Activated T-helper 2 cell treated with anti-CD3 and anti-CD28 coated beads, Interferon-gamma antibody, Interleukin-2, Interleukin-4, amounts not matched to agents 10 μg/mL and 5 μg/mL and 100 μg/mL, durations not matched to agents 14 hours and 24 hours and 36 hours (primary cell): ENCODE measurements at regions not wholly inside any gene's neighbourhood (a gene's known extent, or its start where the extent isn't known, plus 50 kb on each side); places are given as distances from the start of the nearest gene placed in this dataset.

ENCODE experiments used
- DNase-seq: peaks from one replicate; pipeline ENCODE4 v3.0.0; 2021; ENCODE audit warnings: low spot score
- H3K27ac Mint-ChIP-seq: one replicate; pipeline ENCODE4 v1.8.0; 2021; ENCODE audit warnings: mixed read lengths
- H3K27me3 Mint-ChIP-seq: one replicate; pipeline ENCODE4 v1.8.0; 2021; ENCODE audit warnings: low read depth, mixed read lengths
- H3K36me3 Mint-ChIP-seq: one replicate; pipeline ENCODE4 v1.8.0; 2021; ENCODE audit warnings: low read depth, mixed read lengths
- H3K4me1 Mint-ChIP-seq: one replicate; pipeline ENCODE4 v1.8.0; 2021; ENCODE audit warnings: low read depth, mixed read lengths
- H3K4me3 Mint-ChIP-seq: one replicate; pipeline ENCODE4 v1.8.0; 2021; ENCODE audit warnings: low read depth, mild to moderate bottlenecking, moderate library complexity, mixed read lengths
- H3K9me3 Mint-ChIP-seq: one replicate; pipeline ENCODE4 v1.8.0; 2021; ENCODE audit warnings: mixed read lengths
- intact Hi-C: fragments of 100-400 bp; cut with micrococcal nuclease; formaldehyde crosslinking; loops from one replicate; pipeline ENCODE4 v1.15.1; 2023

- no peak overlapping the region for H3K27ac Mint-ChIP-seq
- intact Hi-C loops = no loop called here
- H3K36me3 Mint-ChIP-seq = no peaks in the 10 kb centered on the region
- H3K4me1 Mint-ChIP-seq = no peaks in the 10 kb centered on the region
- peaks cover 10% of the 10 kb centered on the region for H3K9me3 Mint-ChIP-seq
- H3K27me3 Mint-ChIP-seq = no peaks in the 10 kb centered on the region
- no peak overlapping the region for H3K4me3 Mint-ChIP-seq
- no peak for DNase-seq
Measured at GRCh38 chr18:39776766-39777165, 2178.3 kb upstream of the PIK3C3 start.

DNA sequence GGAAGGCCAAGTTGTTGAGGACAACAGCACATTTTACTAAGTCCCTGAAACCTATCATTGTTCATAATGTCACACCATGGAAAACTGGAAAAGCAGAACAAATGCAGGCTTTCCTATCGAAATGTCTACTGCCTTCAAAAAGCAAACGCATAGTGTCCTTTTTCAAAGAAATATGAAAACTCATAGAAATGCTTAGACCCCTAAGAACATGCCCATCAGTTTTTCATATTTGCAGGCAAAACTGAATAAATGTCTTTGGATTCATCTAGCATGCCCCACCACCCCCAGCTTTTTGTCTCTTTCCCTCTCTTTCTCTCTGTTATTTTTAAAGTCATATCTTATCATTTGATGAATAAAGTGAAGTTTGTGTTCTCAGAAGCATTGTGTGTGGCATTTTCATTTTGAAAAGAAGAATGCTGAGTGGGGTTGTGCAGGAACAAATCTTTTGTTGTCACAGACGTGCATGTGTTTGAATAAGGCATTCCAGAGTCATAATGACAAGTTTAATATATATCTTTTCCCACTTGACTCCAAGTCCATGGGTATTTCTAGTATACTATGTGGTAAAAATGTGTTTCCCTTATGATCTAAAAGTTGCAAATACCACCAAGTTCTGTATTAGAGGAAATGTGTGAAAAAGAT is 2180.0 kb upstream of the PIK3C3 start:
- H3K4me3 Mint-ChIP-seq = no peak overlapping the region
- H3K27ac Mint-ChIP-seq = no peak overlapping the region
- no peaks in the 10 kb centered on the region for H3K4me1 Mint-ChIP-seq
- intact Hi-C loops = no loop called here
- no peaks in the 10 kb centered on the region for H3K27me3 Mint-ChIP-seq
- DNase-seq = no peak
- peaks cover 16% of the 10 kb centered on the region for H3K9me3 Mint-ChIP-seq
- H3K36me3 Mint-ChIP-seq = no peaks in the 10 kb centered on the region

GRCh38 chr18:39773646-39774045 is 2181.4 kb upstream of the PIK3C3 start:
- H3K36me3 Mint-ChIP-seq = no peaks in the 10 kb centered on the region
- no peaks in the 10 kb centered on the region for H3K27me3 Mint-ChIP-seq
- no peak overlapping the region for H3K27ac Mint-ChIP-seq
- no peaks in the 10 kb centered on the region for H3K4me1 Mint-ChIP-seq
- no peak for DNase-seq
- intact Hi-C loops = no loop called here
- H3K4me3 Mint-ChIP-seq = no peak overlapping the region
- H3K9me3 Mint-ChIP-seq = peaks cover 7% of the 10 kb centered on the region

DNA sequence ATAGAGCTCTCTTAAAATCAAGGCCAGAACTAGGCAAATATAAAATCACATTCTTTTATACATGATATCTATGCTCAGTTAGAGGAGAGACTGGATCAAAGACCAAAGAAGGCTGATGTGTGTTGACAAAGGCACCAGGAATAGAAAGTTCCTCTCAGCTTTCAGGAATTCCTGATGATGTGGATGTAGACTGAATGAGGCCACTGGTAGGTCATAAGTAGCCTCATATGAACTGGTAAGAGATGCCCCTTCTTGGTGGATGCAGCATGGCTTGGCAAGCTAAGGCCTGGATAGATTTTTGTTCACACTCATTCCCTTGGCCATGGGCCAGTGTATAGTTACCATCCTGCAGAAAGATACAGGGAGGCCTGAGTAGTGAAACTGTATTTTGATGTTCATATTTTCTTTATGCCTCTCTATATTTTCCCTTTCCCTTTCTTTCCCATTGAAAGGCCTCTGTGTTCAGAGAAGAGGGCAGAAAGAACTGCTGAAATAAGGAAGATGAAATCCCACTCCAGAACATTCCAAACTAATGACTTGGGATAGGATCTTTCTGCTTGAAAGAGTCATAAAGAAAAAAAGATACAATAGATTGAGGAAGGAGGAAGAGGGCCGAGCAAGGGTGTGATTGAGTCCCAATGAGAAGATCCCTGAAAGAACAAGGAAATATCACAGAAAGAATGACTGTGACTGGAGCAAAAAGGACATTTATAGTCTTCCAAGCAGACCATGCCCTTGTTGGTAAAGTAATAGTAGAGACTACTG is 2182.7 kb upstream of the PIK3C3 start:
- no peak for DNase-seq
- Mint-ChIP-seq H3K27ac (no peak overlapping the region), H3K4me3 (no peak overlapping the region), H3K4me1 (no peaks in the 10 kb centered on the region), H3K27me3 (no peaks in the 10 kb centered on the region), H3K9me3 (peaks cover 7% of the 10 kb centered on the region), H3K36me3 (no peaks in the 10 kb centered on the region)
- intact Hi-C loops = no loop called here

DNA sequence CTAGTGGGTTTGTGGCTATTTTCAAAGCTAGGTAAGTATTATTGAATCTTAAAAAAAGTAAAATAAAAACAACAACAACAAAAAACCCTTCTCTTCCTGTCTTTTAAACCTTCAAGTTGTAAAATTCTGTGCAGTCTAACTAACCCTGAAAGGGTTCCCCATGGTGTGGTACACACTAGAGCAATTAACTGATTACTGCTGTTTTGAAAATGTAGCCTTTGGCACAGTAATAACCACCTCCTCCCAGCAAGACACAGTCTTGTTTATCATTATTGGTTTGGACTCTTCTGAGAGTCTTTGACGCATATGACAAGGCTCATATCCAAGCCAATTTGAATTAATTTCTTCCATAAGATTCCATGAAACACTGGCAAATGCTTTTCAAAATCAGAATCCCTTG is 2184.6 kb upstream of the PIK3C3 start:
- intact Hi-C loops = no loop called here
- no peaks in the 10 kb centered on the region for H3K36me3 Mint-ChIP-seq
- peaks cover 8% of the 10 kb centered on the region for H3K9me3 Mint-ChIP-seq
- no peaks in the 10 kb centered on the region for H3K4me1 Mint-ChIP-seq
- DNase-seq = no peak
- H3K27me3 Mint-ChIP-seq = no peaks in the 10 kb centered on the region
- no peak overlapping the region for H3K27ac Mint-ChIP-seq
- H3K4me3 Mint-ChIP-seq = no peak overlapping the region

GRCh38 chr18:39764873-39765272 is 2190.2 kb upstream of the PIK3C3 start:
- DNase-seq = no peak
- Mint-ChIP-seq H3K4me3 (no peak overlapping the region), H3K4me1 (no peaks in the 10 kb centered on the region), H3K27me3 (no peaks in the 10 kb centered on the region), H3K27ac (no peak overlapping the region), H3K36me3 (no peaks in the 10 kb centered on the region), H3K9me3 (peaks cover 19% of the 10 kb centered on the region)
- intact Hi-C loops = no loop called here

GRCh38 chr18:39761273-39761672 is 2193.8 kb upstream of the PIK3C3 start:
- Mint-ChIP-seq H3K27ac (no peak overlapping the region), H3K9me3 (peaks cover 23% of the 10 kb centered on the region), H3K27me3 (no peaks in the 10 kb centered on the region), H3K36me3 (no peaks in the 10 kb centered on the region), H3K4me3 (no peak overlapping the region), H3K4me1 (no peaks in the 10 kb centered on the region)
- intact Hi-C loops = no loop called here
- no peak for DNase-seq

DNA sequence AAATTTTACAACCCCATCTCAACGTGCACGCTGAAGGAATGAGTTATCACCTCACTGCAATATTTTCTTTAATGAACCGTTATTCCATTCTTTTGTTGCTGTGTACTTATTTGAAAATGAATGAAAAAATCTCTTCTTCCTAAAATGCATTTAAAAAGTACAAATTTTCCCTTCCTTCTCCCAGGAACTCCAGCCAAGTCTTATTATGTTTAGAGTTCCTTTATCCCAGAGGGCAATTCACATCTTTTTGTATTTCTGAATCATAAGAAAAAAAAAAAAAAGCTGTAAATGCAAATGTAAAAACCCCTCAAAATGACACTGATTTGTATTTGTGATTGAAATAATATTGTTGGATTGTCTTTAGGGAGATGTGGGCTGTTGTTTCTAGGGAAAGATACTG is 2194.3 kb upstream of the CELF4 start:
- Mint-ChIP-seq H3K27me3 (no peaks in the 10 kb centered on the region), H3K27ac (no peak overlapping the region), H3K4me1 (no peaks in the 10 kb centered on the region), H3K4me3 (no peak overlapping the region), H3K36me3 (no peaks in the 10 kb centered on the region), H3K9me3 (peaks cover 22% of the 10 kb centered on the region)
- DNase-seq = no peak
- intact Hi-C loops = no loop called here

DNA sequence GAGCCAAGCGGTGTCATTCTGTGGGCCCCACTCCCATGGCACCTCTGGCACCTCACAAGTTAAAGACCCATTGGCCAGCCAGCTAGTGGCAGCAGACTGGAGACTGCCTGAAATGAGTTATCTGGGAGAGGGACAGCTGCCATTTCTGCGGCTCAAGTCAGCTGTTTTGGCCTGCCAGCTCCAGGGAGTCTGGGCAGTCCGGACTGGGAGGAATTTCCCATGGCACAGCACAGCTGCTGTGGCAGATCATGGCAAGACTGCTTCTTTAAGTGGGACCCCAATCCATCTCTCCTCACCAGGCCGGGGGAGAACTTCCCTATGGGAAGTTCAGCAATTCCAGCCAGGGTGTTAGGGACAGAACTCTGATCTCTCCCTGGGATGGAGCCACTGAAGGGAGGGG is 2187.6 kb upstream of the CELF4 start:
- Mint-ChIP-seq H3K4me1 (no peaks in the 10 kb centered on the region), H3K27me3 (no peaks in the 10 kb centered on the region), H3K36me3 (no peaks in the 10 kb centered on the region), H3K27ac (no peak overlapping the region), H3K4me3 (no peak overlapping the region), H3K9me3 (peaks cover 23% of the 10 kb centered on the region)
- intact Hi-C loops = no loop called here
- no peak for DNase-seq

DNA sequence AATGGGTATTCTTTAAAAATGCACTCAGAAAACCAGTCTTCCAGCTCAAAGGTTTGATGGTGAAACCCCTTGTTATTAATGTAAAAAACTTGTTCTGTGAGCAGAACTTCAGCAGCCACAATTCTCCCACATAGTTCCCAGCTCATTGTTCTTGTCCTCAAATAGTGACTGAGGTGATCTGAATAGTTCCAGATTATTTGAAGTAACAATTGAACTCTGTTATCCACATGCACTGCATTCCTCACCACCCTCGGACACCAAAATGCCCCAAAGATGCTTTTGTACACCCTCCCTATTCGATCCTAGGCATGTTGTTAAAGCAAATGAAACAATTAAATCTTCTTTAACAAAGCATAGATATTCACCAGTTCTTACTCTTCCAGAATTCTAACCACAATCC is 2186.8 kb upstream of the CELF4 start:
- intact Hi-C loops = no loop called here
- H3K36me3 Mint-ChIP-seq = no peaks in the 10 kb centered on the region
- DNase-seq = no peak
- H3K4me3 Mint-ChIP-seq = no peak overlapping the region
- no peaks in the 10 kb centered on the region for H3K4me1 Mint-ChIP-seq
- H3K9me3 Mint-ChIP-seq = peaks cover 23% of the 10 kb centered on the region
- no peaks in the 10 kb centered on the region for H3K27me3 Mint-ChIP-seq
- no peak overlapping the region for H3K27ac Mint-ChIP-seq

DNA sequence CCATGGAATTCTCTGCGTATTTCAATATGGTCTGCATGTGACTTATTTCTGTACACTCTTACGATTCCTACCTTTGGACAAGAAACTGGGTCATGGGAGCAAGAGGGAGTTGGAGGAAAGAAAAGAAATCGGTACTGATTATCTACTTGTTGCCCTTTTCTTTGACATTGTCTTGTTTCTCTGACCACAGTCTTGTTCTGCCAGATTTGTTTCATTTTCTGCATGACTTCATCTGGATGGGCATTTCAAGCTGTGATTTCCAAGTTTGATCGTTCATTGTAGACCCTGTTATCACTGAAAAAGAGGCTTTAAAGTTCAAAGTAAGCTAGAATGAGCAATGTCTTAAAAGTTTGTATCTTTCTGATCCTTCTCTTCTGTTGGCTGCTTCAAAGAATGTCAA is 2186.3 kb upstream of the CELF4 start:
- intact Hi-C loops = no loop called here
- H3K27ac Mint-ChIP-seq = no peak overlapping the region
- H3K4me3 Mint-ChIP-seq = no peak overlapping the region
- no peaks in the 10 kb centered on the region for H3K4me1 Mint-ChIP-seq
- H3K27me3 Mint-ChIP-seq = no peaks in the 10 kb centered on the region
- H3K36me3 Mint-ChIP-seq = no peaks in the 10 kb centered on the region
- DNase-seq = no peak
- peaks cover 23% of the 10 kb centered on the region for H3K9me3 Mint-ChIP-seq

GRCh38 chr18:39751161-39751560 is 2185.6 kb upstream of the CELF4 start:
- H3K36me3 Mint-ChIP-seq = no peaks in the 10 kb centered on the region
- H3K4me3 Mint-ChIP-seq = no peak overlapping the region
- no peaks in the 10 kb centered on the region for H3K27me3 Mint-ChIP-seq
- DNase-seq = no peak
- H3K4me1 Mint-ChIP-seq = no peaks in the 10 kb centered on the region
- intact Hi-C loops = no loop called here
- H3K9me3 Mint-ChIP-seq = peaks cover 18% of the 10 kb centered on the region
- H3K27ac Mint-ChIP-seq = no peak overlapping the region

DNA sequence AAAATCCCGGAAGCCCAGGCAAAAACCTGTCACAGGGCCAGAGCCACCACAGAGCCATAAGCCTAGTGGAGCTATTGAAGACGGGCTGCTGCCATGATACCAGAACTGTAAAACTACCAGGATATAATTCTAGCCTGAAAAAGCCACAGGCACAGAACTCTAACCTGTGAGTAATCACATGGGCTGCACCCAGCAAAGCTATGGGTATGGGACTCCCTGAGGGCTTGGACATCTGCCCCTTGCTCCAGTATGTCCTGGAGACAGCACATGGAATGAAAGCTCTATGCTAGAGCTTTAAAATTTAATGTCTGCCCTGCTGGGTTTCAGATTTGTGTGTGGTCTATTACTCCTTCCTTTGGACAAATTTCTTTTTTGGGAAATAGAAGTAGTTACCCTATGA is 2183.6 kb upstream of the CELF4 start:
- intact Hi-C loops = no loop called here
- DNase-seq = no peak
- Mint-ChIP-seq H3K27me3 (no peaks in the 10 kb centered on the region), H3K9me3 (peaks cover 7% of the 10 kb centered on the region), H3K4me3 (no peak overlapping the region), H3K36me3 (no peaks in the 10 kb centered on the region), H3K27ac (no peak overlapping the region), H3K4me1 (no peaks in the 10 kb centered on the region)
